Colonic mucosa (tissue), 4 donors: ENCODE measurements at regions not wholly inside any gene's neighbourhood (a gene's known extent, or its start where the extent isn't known, plus 50 kb on each side); places are given as distances from the start of the nearest gene placed in this dataset.
A peak's percentile ranks its signal among the peaks of the same experiment; 100 is the strongest.
"Not testable (repeated sequence)": the region's sequence is repeated elsewhere in the genome, so short reads cannot be mapped to it uniquely, and the experiment has no call there.

Experiments
- DNase-seq: peaks from one replicate; pipeline ENCODE4 v3.0.0-alpha.2; 2020
- H3K27ac ChIP-seq: fragments of 200-600 bp; one replicate; pipeline ENCODE4 v1.8.0; 2021
- H3K27me3 ChIP-seq: fragments of 200-600 bp; one replicate; pipeline ENCODE4 v1.8.0; 2021
- H3K36me3 ChIP-seq: fragments of 200-600 bp; one replicate; pipeline ENCODE4 v1.8.0; 2021
- H3K4me1 ChIP-seq: fragments of 200-600 bp; one replicate; pipeline ENCODE4 v1.8.0; 2021; ENCODE audit warnings: mild to moderate bottlenecking
- H3K4me3 ChIP-seq: fragments of 200-600 bp; one replicate; pipeline ENCODE4 v1.8.0; 2021
- H3K9ac ChIP-seq, 2 donors: one replicate each; pipeline ENCODE4 v1.7.0; 2013; ENCODE audit warnings: control low read depth in 2 of 2, low read depth in 2 of 2, low read length in 2 of 2
- H3K9me3 ChIP-seq: fragments of 200-600 bp; one replicate; pipeline ENCODE4 v1.8.0; 2021
- intact Hi-C: fragments of 100-400 bp; cut with DNase I; formaldehyde crosslinking; loops from one replicate; pipeline ENCODE4 v1.14.1; 2022
- TF ChIP-seq, protein P1 (sequence below): fragments of 200-600 bp; IDR thresholded peaks from one replicate; pipeline ENCODE4 v1.8.0; 2022; ENCODE audit warnings: antibody characterized with exemption, mild to moderate bottlenecking
- donor health status: healthy.
- donor health status: DM: no; HTN: no; CAD: no.
- donor health status: DM: no; HTN: no; CAD: no.

DNA sequence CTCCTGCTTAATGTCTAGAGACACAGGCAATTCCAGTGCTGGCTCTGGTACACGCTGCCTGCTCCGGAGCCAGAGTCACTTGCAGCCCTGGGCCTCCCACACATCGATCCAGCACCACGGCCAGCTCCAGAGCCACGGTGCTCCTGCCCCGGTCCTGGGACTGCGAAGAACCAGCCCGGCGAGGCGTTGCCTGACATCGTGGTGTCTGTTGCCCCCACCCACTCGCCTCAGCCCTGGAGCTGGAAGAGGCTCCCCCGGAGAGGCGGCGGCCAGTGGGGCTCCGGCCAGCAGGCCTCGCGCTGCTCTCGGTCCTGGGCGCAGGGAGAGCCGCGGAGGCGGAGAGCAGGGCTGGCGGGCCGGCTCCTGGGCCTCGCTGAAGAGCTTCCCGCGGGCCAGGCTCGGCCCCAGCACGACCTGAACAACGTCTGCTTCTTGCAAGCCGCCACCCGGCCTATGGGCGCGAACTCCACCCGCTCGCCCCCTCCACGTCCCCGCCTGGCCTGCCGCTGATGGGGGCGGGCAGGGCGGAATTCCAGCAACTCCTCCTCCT, 364.8 kb downstream of the CEP170 start:
- DNase-seq: no peak
- no peak overlapping the region for H3K4me3 ChIP-seq

DNA sequence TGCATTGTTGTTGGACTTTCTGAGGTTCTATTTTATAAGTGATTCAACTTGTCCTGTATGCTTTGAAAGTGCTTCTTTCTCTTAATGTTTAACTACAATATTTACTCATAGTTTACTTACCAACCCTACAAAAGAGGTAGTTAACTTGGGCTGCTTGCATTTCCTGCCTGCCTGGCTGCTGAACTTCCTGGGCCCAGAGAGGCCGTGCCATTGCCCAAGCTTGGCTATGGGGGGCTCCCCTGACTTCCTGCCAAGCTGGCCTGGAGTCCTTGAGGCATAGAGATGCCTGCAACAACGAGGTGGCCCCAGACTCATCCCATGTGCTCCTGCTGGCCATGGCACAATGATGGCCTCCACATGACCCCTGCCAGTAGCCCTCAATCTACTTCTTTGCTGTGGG, 361.6 kb upstream of the PLD5 start:
- TF ChIP-seq, protein P1, sequence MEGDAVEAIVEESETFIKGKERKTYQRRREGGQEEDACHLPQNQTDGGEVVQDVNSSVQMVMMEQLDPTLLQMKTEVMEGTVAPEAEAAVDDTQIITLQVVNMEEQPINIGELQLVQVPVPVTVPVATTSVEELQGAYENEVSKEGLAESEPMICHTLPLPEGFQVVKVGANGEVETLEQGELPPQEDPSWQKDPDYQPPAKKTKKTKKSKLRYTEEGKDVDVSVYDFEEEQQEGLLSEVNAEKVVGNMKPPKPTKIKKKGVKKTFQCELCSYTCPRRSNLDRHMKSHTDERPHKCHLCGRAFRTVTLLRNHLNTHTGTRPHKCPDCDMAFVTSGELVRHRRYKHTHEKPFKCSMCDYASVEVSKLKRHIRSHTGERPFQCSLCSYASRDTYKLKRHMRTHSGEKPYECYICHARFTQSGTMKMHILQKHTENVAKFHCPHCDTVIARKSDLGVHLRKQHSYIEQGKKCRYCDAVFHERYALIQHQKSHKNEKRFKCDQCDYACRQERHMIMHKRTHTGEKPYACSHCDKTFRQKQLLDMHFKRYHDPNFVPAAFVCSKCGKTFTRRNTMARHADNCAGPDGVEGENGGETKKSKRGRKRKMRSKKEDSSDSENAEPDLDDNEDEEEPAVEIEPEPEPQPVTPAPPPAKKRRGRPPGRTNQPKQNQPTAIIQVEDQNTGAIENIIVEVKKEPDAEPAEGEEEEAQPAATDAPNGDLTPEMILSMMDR: no peak
- Histone ChIP-seq H3K27me3 (no peaks in the 10 kb centered on the region), H3K27ac (no peak overlapping the region), H3K9ac (no peak overlapping the region), H3K4me1 (no peaks in the 10 kb centered on the region), H3K36me3 (no peaks in the 10 kb centered on the region), H3K9me3 (no peaks in the 10 kb centered on the region), H3K4me3 (no peak overlapping the region)
- intact Hi-C loops: no loop called here
- DNase-seq: peak; percentile 19

More for the DNA sequence above, 364.8 kb downstream of the CEP170 start:
- TF ChIP-seq, protein P1: no peak
- no peak overlapping the region for H3K27ac ChIP-seq
- H3K9ac ChIP-seq: no peak overlapping the region
- H3K27me3 ChIP-seq: no peaks in the 10 kb centered on the region
- intact Hi-C loops: no loop called here
- no peaks in the 10 kb centered on the region for H3K9me3 ChIP-seq
- H3K36me3 ChIP-seq: no peaks in the 10 kb centered on the region
- no peaks in the 10 kb centered on the region for H3K4me1 ChIP-seq

DNA sequence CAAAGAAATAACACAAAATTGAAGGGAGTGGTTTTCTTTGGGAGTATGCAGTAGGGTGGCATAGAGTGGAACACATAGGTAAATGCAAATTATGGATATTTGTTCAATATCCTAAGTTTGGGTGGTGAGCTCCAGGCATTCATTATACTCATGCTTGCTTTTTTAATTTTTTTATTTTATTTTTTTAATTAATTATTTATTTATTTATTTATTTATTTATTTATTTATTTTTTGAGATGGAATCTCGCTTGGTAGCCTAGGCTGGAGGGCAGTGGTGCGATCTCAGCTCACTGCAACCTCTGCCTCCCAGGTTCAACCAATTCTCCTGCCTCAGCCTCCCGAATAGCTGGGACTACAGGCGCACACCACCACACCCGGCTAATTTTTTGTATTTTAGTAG, 355.5 kb upstream of the PLD5 start:
- H3K36me3 ChIP-seq, H3K9me3 ChIP-seq, H3K27ac ChIP-seq, H3K4me3 ChIP-seq, intact Hi-C loops, H3K9ac ChIP-seq, H3K4me1 ChIP-seq, DNase-seq, H3K27me3 ChIP-seq: not testable (repeated sequence)

DNA sequence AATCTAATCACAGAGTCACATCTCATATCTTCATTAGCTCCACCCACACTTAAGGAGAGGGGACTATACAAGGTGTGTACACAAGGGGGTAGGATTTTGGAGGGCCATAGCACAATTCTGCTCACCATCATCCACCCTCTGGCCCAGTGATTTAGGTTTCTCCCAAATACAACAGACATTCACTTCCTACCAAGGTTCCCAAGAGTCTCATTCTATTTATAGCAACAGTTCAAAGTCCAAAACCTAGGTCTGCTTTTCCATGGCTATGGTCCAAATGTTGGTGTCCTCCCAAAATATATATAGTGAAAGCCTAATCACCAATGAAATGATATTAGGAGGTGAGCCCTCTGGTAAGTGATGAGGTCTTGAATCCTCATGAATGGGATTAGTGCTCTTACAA, 353.2 kb upstream of the PLD5 start:
- Histone ChIP-seq H3K9me3 (no peaks in the 10 kb centered on the region), H3K27ac (no peak overlapping the region), H3K27me3 (no peaks in the 10 kb centered on the region), H3K4me1 (no peaks in the 10 kb centered on the region), H3K9ac (no peak overlapping the region), H3K4me3 (no peak overlapping the region), H3K36me3 (no peaks in the 10 kb centered on the region)
- no peak for DNase-seq
- intact Hi-C loops: no loop called here
- TF ChIP-seq, protein P1: no peak

DNA sequence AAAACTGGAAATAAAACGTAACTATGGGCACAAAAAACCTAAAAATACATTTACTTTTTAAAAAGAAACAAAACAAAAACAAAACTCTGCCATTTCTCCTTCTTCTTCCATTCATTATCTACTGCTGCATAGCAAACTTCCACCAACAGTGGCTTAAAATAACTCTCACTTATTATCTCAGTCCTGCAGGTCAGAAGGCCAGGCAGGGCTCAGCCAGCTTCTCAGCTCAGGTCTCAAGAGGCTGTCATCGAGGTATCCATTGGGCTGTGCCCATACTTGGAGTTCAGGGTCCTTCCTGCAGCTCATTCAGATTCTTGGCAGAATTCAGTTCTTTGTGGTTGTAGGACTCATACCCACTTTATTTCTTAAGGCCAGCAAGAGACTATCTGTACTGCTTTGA, 352.7 kb upstream of the PLD5 start:
- Histone ChIP-seq H3K4me3 (no peak overlapping the region), H3K9me3 (no peaks in the 10 kb centered on the region), H3K27me3 (no peaks in the 10 kb centered on the region), H3K9ac (no peak overlapping the region), H3K36me3 (no peaks in the 10 kb centered on the region), H3K4me1 (no peaks in the 10 kb centered on the region), H3K27ac (no peak overlapping the region)
- DNase-seq: no peak
- TF ChIP-seq, protein P1: no peak
- intact Hi-C loops: no loop called here

DNA sequence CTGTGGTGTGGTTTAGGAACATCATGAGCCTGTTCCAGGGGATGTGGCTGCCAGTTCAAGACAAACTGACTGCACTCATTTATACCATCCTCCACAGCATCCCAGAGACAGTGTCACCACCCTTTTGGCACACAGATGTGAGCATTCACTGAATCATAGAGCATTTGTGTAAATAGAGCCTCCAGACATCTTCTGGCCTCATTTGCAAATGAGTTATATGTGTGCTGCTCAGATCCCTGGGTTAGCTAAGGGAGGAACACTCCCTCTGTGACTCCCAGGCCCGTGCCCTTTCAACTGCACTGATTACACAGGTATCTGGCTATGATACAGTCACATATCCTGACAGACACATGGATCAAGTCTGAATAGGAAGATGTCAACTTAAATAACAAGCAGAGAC, 351.5 kb upstream of the PLD5 start:
- Histone ChIP-seq H3K27ac (no peak overlapping the region), H3K27me3 (no peaks in the 10 kb centered on the region), H3K36me3 (no peaks in the 10 kb centered on the region), H3K9ac (no peak overlapping the region), H3K4me3 (no peak overlapping the region), H3K9me3 (no peaks in the 10 kb centered on the region), H3K4me1 (no peaks in the 10 kb centered on the region)
- TF ChIP-seq, protein P1: no peak
- intact Hi-C loops: no loop called here
- no peak for DNase-seq
